WTC11 (cell line): ENCODE measurements at regions not wholly inside any gene's neighbourhood (a gene's known extent, or its start where the extent isn't known, plus 50 kb on each side); places are given as distances from the start of the nearest gene placed in this dataset.

Experiments used
- ATF2 ChIP-seq: sonication (generic); formaldehyde crosslinking; IDR thresholded peaks from 2 replicates; pipeline ENCODE4 v1.8.1; 2022; ENCODE audit warnings: low read depth, missing genetic modification reagents, borderline replicate concordance
- CBFB ChIP-seq: sonication (generic); formaldehyde crosslinking; IDR thresholded peaks from 2 replicates; pipeline ENCODE4 v1.8.1; 2022; ENCODE audit warnings: mild to moderate bottlenecking, low read depth, missing genetic modification reagents
- E2F1 ChIP-seq: sonication (generic); formaldehyde crosslinking; IDR thresholded peaks from 2 replicates; pipeline ENCODE4 v1.8.0; 2022; ENCODE audit warnings: mild to moderate bottlenecking, missing genetic modification reagents
- ETV6 ChIP-seq: sonication (generic); formaldehyde crosslinking; IDR thresholded peaks from 2 replicates; pipeline ENCODE4 v1.8.1; 2022; ENCODE audit warnings: mild to moderate bottlenecking, missing genetic modification reagents
- GABPB1 ChIP-seq: sonication (generic); formaldehyde crosslinking; IDR thresholded peaks from 2 replicates; pipeline ENCODE4 v1.8.1; 2023; ENCODE audit warnings: mild to moderate bottlenecking, missing genetic modification reagents
- MYBL2 ChIP-seq: sonication (generic); formaldehyde crosslinking; IDR thresholded peaks from 2 replicates; pipeline ENCODE4 v1.8.1; 2023; ENCODE audit warnings: mild to moderate bottlenecking, moderate library complexity, missing genetic modification reagents
- NR3C1 ChIP-seq: sonication (generic); formaldehyde crosslinking; conservative IDR thresholded peaks from 2 replicates; pipeline ENCODE4 v1.8.1; 2023; ENCODE audit warnings: low read depth, mild to moderate bottlenecking, missing genetic modification reagents
- TEAD1 ChIP-seq: sonication (generic); formaldehyde crosslinking; IDR thresholded peaks from 2 replicates; pipeline ENCODE4 v1.8.0; 2022; ENCODE audit warnings: mild to moderate bottlenecking, missing genetic modification reagents
- ZNF512 ChIP-seq: sonication (generic); formaldehyde crosslinking; IDR thresholded peaks from 2 replicates; pipeline ENCODE4 v1.8.1; 2022; ENCODE audit warnings: missing genetic modification reagents, borderline replicate concordance
- TF ChIP-seq, protein P1 (sequence below): fragments of 200-600 bp; IDR thresholded peaks from 2 replicates; pipeline ENCODE4 v1.8.0; 2022; ENCODE audit warnings: antibody characterized with exemption
- TF ChIP-seq, protein P2 (sequence below): fragments of 250-450 bp; sonication (Bioruptor Pico); IDR thresholded peaks from 2 replicates; pipeline ENCODE4 v1.9.0; 2021; ENCODE audit warnings: mild to moderate bottlenecking
- TF ChIP-seq, protein P3 (sequence below): sonication (generic); formaldehyde crosslinking; IDR thresholded peaks from 2 replicates; pipeline ENCODE4 v1.8.1; 2023; ENCODE audit warnings: mild to moderate bottlenecking, missing genetic modification reagents, borderline replicate concordance

- TF ChIP-seq, protein P1, sequence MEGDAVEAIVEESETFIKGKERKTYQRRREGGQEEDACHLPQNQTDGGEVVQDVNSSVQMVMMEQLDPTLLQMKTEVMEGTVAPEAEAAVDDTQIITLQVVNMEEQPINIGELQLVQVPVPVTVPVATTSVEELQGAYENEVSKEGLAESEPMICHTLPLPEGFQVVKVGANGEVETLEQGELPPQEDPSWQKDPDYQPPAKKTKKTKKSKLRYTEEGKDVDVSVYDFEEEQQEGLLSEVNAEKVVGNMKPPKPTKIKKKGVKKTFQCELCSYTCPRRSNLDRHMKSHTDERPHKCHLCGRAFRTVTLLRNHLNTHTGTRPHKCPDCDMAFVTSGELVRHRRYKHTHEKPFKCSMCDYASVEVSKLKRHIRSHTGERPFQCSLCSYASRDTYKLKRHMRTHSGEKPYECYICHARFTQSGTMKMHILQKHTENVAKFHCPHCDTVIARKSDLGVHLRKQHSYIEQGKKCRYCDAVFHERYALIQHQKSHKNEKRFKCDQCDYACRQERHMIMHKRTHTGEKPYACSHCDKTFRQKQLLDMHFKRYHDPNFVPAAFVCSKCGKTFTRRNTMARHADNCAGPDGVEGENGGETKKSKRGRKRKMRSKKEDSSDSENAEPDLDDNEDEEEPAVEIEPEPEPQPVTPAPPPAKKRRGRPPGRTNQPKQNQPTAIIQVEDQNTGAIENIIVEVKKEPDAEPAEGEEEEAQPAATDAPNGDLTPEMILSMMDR = no peak
- TF ChIP-seq MYBL2 (CRISPR knock-in tag) (no peak), ATF2 (CRISPR knock-in tag) (no peak), ZNF512 (no peak), CBFB (CRISPR knock-in tag) (no peak), TEAD1 (CRISPR knock-in tag) (no peak), E2F1 (CRISPR knock-in tag) (no peak), ETV6 (no peak), GABPB1 (CRISPR knock-in tag) (no peak), NR3C1 (CRISPR knock-in tag) (no peak)
- TF ChIP-seq, protein P2, sequence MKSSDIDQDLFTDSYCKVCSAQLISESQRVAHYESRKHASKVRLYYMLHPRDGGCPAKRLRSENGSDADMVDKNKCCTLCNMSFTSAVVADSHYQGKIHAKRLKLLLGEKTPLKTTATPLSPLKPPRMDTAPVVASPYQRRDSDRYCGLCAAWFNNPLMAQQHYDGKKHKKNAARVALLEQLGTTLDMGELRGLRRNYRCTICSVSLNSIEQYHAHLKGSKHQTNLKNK (CRISPR knock-in tag) = no peak
- TF ChIP-seq, protein P3, sequence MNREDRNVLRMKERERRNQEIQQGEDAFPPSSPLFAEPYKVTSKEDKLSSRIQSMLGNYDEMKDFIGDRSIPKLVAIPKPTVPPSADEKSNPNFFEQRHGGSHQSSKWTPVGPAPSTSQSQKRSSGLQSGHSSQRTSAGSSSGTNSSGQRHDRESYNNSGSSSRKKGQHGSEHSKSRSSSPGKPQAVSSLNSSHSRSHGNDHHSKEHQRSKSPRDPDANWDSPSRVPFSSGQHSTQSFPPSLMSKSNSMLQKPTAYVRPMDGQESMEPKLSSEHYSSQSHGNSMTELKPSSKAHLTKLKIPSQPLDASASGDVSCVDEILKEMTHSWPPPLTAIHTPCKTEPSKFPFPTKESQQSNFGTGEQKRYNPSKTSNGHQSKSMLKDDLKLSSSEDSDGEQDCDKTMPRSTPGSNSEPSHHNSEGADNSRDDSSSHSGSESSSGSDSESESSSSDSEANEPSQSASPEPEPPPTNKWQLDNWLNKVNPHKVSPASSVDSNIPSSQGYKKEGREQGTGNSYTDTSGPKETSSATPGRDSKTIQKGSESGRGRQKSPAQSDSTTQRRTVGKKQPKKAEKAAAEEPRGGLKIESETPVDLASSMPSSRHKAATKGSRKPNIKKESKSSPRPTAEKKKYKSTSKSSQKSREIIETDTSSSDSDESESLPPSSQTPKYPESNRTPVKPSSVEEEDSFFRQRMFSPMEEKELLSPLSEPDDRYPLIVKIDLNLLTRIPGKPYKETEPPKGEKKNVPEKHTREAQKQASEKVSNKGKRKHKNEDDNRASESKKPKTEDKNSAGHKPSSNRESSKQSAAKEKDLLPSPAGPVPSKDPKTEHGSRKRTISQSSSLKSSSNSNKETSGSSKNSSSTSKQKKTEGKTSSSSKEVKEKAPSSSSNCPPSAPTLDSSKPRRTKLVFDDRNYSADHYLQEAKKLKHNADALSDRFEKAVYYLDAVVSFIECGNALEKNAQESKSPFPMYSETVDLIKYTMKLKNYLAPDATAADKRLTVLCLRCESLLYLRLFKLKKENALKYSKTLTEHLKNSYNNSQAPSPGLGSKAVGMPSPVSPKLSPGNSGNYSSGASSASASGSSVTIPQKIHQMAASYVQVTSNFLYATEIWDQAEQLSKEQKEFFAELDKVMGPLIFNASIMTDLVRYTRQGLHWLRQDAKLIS (CRISPR knock-in tag) = no peak
Measured at GRCh38 chr1:115429884-115430283, 91.8 kb upstream of the NGF start.
